ENCODE measurements at regions not wholly inside any gene's neighbourhood (a gene's known extent, or its start where the extent isn't known, plus 50 kb on each side); places are given as distances from the start of the nearest gene placed in this dataset.

- H3K4me3 ChIP-seq (ENCODE audit: low read depth, low read length): no peak overlapping the region
- peak; percentile 39; the same call in 1 of the 2 replicates for TF ChIP-seq CTCF (IDR thresholded peaks at IDR 0.05; ENCODE audit: borderline replicate concordance, insufficient read depth, low read depth, low read length)
Measured at GRCh38 chr10:9681655-9682054, 1336.0 kb upstream of the CELF2 start.

GRCh38 chr10:9682802-9683201 is 1334.9 kb upstream of the CELF2 start:
- no peak overlapping the region for H3K4me3 ChIP-seq (ENCODE audit: low read depth, low read length)
- TF ChIP-seq CTCF (IDR thresholded peaks at IDR 0.05; ENCODE audit: borderline replicate concordance, insufficient read depth, low read depth, low read length): no peak

- H3K4me3 ChIP-seq (ENCODE audit: low read depth, low read length): no peak overlapping the region
- no peak for TF ChIP-seq CTCF (IDR thresholded peaks at IDR 0.05; ENCODE audit: borderline replicate concordance, insufficient read depth, low read depth, low read length)
Measured at GRCh38 chr10:9684186-9684585, 1333.5 kb upstream of the CELF2 start.

GRCh38 chr10:9685596-9685995 is 1332.1 kb upstream of the CELF2 start:
- no peak overlapping the region for H3K4me3 ChIP-seq (ENCODE audit: low read depth, low read length)
- no peak for TF ChIP-seq CTCF (IDR thresholded peaks at IDR 0.05; ENCODE audit: borderline replicate concordance, insufficient read depth, low read depth, low read length)

- no peak for TF ChIP-seq CTCF (IDR thresholded peaks at IDR 0.05; ENCODE audit: borderline replicate concordance, insufficient read depth, low read depth, low read length)
- H3K4me3 ChIP-seq (ENCODE audit: low read depth, low read length): no peak overlapping the region
Measured at GRCh38 chr10:9688711-9689110, 1329.0 kb upstream of the CELF2 start.

- no peak overlapping the region for H3K4me3 ChIP-seq (ENCODE audit: low read depth, low read length)
- TF ChIP-seq CTCF (IDR thresholded peaks at IDR 0.05; ENCODE audit: borderline replicate concordance, insufficient read depth, low read depth, low read length): no peak
Measured at GRCh38 chr10:9707216-9707615, 1310.5 kb upstream of the CELF2 start.

- H3K4me3 ChIP-seq (ENCODE audit: low read depth, low read length): no peak overlapping the region
- no peak for TF ChIP-seq CTCF (IDR thresholded peaks at IDR 0.05; ENCODE audit: borderline replicate concordance, insufficient read depth, low read depth, low read length)
Measured at GRCh38 chr10:9709849-9710248, 1307.8 kb upstream of the CELF2 start.

Data from GM12875 (cell line).